ENCODE measurements at regions not wholly inside any gene's neighbourhood (a gene's known extent, or its start where the extent isn't known, plus 50 kb on each side); places are given as distances from the start of the nearest gene placed in this dataset.

- H3K4me1 Mint-ChIP-seq (ENCODE audit: insufficient read depth, unreplicated experiment) = peaks cover 12% of the 10 kb centered on the region
- intact Hi-C loops (cut with micrococcal nuclease) = no loop called here
- ChIA-PET POLR2A (no interaction called here), CTCF (no interaction called here)
- H3K27me3 Mint-ChIP-seq (ENCODE audit: insufficient read depth, unreplicated experiment) = no peaks in the 10 kb centered on the region
- H3K9me3 Mint-ChIP-seq (ENCODE audit: unreplicated experiment) = peaks cover 12% of the 10 kb centered on the region
- H3K4me3 Mint-ChIP-seq (ENCODE audit: unreplicated experiment) = no peak overlapping the region
- no peak for DNase-seq (ENCODE audit: unreplicated experiment)
- no peaks in the 10 kb centered on the region for H3K36me3 Mint-ChIP-seq (ENCODE audit: insufficient read depth, unreplicated experiment)
- H3K27ac Mint-ChIP-seq (ENCODE audit: low read depth, unreplicated experiment) = no peak overlapping the region
- TF ChIP-seq, protein P1, sequence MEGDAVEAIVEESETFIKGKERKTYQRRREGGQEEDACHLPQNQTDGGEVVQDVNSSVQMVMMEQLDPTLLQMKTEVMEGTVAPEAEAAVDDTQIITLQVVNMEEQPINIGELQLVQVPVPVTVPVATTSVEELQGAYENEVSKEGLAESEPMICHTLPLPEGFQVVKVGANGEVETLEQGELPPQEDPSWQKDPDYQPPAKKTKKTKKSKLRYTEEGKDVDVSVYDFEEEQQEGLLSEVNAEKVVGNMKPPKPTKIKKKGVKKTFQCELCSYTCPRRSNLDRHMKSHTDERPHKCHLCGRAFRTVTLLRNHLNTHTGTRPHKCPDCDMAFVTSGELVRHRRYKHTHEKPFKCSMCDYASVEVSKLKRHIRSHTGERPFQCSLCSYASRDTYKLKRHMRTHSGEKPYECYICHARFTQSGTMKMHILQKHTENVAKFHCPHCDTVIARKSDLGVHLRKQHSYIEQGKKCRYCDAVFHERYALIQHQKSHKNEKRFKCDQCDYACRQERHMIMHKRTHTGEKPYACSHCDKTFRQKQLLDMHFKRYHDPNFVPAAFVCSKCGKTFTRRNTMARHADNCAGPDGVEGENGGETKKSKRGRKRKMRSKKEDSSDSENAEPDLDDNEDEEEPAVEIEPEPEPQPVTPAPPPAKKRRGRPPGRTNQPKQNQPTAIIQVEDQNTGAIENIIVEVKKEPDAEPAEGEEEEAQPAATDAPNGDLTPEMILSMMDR (IDR thresholded peaks at IDR 0.05; ENCODE audit: unreplicated experiment) = no peak
- no TSS peak for BruUV-seq (replicated peaks)
Observed at GRCh38 chr13:54133746-54134145, 1105.1 kb downstream of the OLFM4 start.

DNA sequence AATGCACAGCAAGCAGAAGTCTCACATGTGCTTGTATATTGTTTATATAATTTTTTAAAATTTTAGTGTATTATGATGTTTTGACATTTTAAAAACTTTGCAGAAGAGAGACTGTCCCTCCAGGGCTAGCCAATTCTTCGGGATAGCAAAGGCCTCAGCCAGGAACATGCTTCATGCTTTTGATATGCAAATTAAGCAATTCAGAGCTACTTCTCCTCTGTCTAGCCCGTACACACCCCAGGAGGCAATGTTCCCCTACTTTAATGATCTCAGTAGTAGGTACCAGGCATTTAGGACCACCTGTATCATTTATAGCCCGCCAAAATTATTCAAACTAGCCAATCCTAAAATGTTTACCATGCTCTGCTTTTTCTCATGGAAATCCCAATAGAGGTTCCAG, 1116.2 kb downstream of the OLFM4 start:
- intact Hi-C loops (cut with micrococcal nuclease) = no loop called here
- no peak overlapping the region for H3K4me3 Mint-ChIP-seq (ENCODE audit: unreplicated experiment)
- DNase-seq (ENCODE audit: unreplicated experiment) = no peak
- ChIA-PET CTCF (no interaction called here), POLR2A (no interaction called here)
- no peaks in the 10 kb centered on the region for H3K36me3 Mint-ChIP-seq (ENCODE audit: insufficient read depth, unreplicated experiment)
- H3K27me3 Mint-ChIP-seq (ENCODE audit: insufficient read depth, unreplicated experiment) = no peaks in the 10 kb centered on the region
- H3K27ac Mint-ChIP-seq (ENCODE audit: low read depth, unreplicated experiment) = no peak overlapping the region
- BruUV-seq (replicated peaks) = no TSS peak
- TF ChIP-seq, protein P1 (IDR thresholded peaks at IDR 0.05; ENCODE audit: unreplicated experiment) = no peak
- H3K4me1 Mint-ChIP-seq (ENCODE audit: insufficient read depth, unreplicated experiment) = no peaks in the 10 kb centered on the region
- H3K9me3 Mint-ChIP-seq (ENCODE audit: unreplicated experiment) = peaks cover 8% of the 10 kb centered on the region

DNA sequence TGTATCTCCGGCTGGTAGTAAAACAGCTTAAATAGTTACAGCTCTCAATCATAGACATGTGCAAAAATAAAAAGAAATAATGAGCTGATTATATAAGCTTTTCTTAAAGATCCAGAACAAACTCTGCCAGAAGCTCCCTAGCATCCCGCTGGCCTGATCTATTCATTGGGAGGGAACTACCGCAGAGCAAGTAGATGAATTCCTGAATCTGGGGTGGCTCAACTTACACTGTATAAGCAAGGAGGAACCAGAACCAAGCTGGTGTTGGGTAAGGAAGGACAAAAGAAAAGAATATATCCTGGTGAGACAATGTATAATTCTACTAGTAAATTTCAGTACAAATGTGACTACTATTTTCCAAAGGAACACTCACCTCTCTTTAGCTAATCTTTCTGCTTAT, 1122.2 kb downstream of the OLFM4 start:
- H3K4me3 Mint-ChIP-seq (ENCODE audit: unreplicated experiment) = no peak overlapping the region
- CTCF ChIA-PET = interaction anchor here (0.6 kb wide), 1 partner anchor 1420 kb away, joined by 3 read pairs; no protein-coding TSS in a partner anchor
- no TSS peak for BruUV-seq (replicated peaks)
- H3K27me3 Mint-ChIP-seq (ENCODE audit: insufficient read depth, unreplicated experiment) = no peaks in the 10 kb centered on the region
- intact Hi-C loops (cut with micrococcal nuclease) = no loop called here
- no peak for DNase-seq (ENCODE audit: unreplicated experiment)
- H3K36me3 Mint-ChIP-seq (ENCODE audit: insufficient read depth, unreplicated experiment) = no peaks in the 10 kb centered on the region
- no peak overlapping the region for H3K27ac Mint-ChIP-seq (ENCODE audit: low read depth, unreplicated experiment)
- POLR2A ChIA-PET = no interaction called here
- H3K9me3 Mint-ChIP-seq (ENCODE audit: unreplicated experiment) = peaks cover 17% of the 10 kb centered on the region
- TF ChIP-seq, protein P1 (IDR thresholded peaks at IDR 0.05; ENCODE audit: unreplicated experiment) = no peak
- no peaks in the 10 kb centered on the region for H3K4me1 Mint-ChIP-seq (ENCODE audit: insufficient read depth, unreplicated experiment)

DNA sequence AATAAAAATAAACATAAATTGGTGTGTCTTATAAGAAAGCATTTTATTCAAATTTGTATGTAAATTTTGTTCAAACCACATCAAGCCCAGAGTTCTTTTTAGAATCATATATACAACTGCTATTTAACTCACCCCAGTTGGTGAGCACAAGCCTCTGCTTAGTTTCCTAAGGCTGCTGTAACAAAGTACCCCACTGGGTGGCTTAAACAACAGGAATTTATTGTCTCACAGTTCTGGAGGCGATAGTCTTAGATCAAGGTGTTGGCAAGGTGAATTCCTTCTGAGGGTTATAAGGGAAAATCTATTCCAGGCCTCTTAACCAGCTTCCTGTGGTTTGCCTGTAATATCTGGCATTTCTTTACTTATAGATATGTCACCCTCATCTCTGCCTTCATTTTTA, 1133.5 kb downstream of the OLFM4 start:
- Mint-ChIP-seq H3K4me1 (ENCODE audit: insufficient read depth, unreplicated experiment) (no peaks in the 10 kb centered on the region), H3K27me3 (ENCODE audit: insufficient read depth, unreplicated experiment) (no peaks in the 10 kb centered on the region), H3K27ac (ENCODE audit: low read depth, unreplicated experiment) (no peak overlapping the region), H3K4me3 (ENCODE audit: unreplicated experiment) (no peak overlapping the region), H3K36me3 (ENCODE audit: insufficient read depth, unreplicated experiment) (no peaks in the 10 kb centered on the region), H3K9me3 (ENCODE audit: unreplicated experiment) (no peaks in the 10 kb centered on the region)
- BruUV-seq (replicated peaks) = no TSS peak
- ChIA-PET CTCF (no interaction called here), POLR2A (no interaction called here)
- TF ChIP-seq, protein P1 (IDR thresholded peaks at IDR 0.05; ENCODE audit: unreplicated experiment) = no peak
- DNase-seq (ENCODE audit: unreplicated experiment) = no peak
- intact Hi-C loops (cut with micrococcal nuclease) = no loop called here

Measured in MCF 10A (cell line).